Caco-2 (cell line): ENCODE measurements at regions not wholly inside any gene's neighbourhood (a gene's known extent, or its start where the extent isn't known, plus 50 kb on each side); places are given as distances from the start of the nearest gene placed in this dataset.
"Not testable (repeated sequence)": the region's sequence is repeated elsewhere in the genome, so short reads cannot be mapped to it uniquely, and the experiment has no call there.

ENCODE experiments used
- BruUV-seq: library from RNA; stranded (reverse); fragments of 400-500 nt; replicated peaks from 2 replicates; lab custom pipeline; 2021; lab: Mats Ljungman, UMichigan
- CTCF ChIA-PET: fragments of 300-600 bp; sonication (Branson Sonifier 250); formaldehyde crosslinking; loops from one replicate; lab custom pipeline; 2022; ENCODE audit warnings: antibody characterized with exemption; lab: Charles Lee
- POLR2A ChIA-PET: fragments of 300-600 bp; sonication (Branson Sonifier 250); formaldehyde crosslinking; loops from one replicate; lab custom pipeline; 2022; ENCODE audit warnings: antibody characterized with exemption; lab: Charles Lee
- DNase-seq, 2 experiments: peaks; one replicate each; pipeline versions ENCODE4 v3.0.0 to v3.0.0-alpha.2; 2020 to 2022
- H3K27me3 ChIP-seq: replicated peaks from 2 replicates; pipeline ENCODE4 v1.6.0; 2011; ENCODE audit warnings: low read length; ENCODE audit not compliant: control insufficient read depth, insufficient read depth
- H3K36me3 ChIP-seq: 2 replicates; pipeline ENCODE4 v1.5.1; 2011; ENCODE audit warnings: low read length; ENCODE audit not compliant: control insufficient read depth, insufficient read depth
- H3K4me1 ChIP-seq: fragments of 250-450 bp; sonication (Bioruptor Pico); 2 replicates; pipeline ENCODE4 v1.5.1; 2020; ENCODE audit warnings: mild to moderate bottlenecking
- H3K4me3 ChIP-seq: 2 replicates; pipeline ENCODE4 v1.5.1; 2011; ENCODE audit warnings: low read depth, mild to moderate bottlenecking, control low read depth, low read length
- H3K9me3 ChIP-seq: fragments of 250-450 bp; sonication (Bioruptor Pico); 2 replicates; pipeline ENCODE4 v1.5.1; 2020; ENCODE audit warnings: mild to moderate bottlenecking, moderate library complexity
- H3K27ac Mint-ChIP-seq: one replicate; pipeline ENCODE4 v1.8.0; 2022; ENCODE audit warnings: mixed read lengths; ENCODE audit not compliant: unreplicated experiment
- H3K27me3 Mint-ChIP-seq: one replicate; pipeline ENCODE4 v1.8.0; 2022; ENCODE audit warnings: mixed read lengths; ENCODE audit not compliant: insufficient read depth, unreplicated experiment
- H3K36me3 Mint-ChIP-seq: one replicate; pipeline ENCODE4 v1.8.0; 2022; ENCODE audit warnings: mild to moderate bottlenecking, mixed read lengths; ENCODE audit not compliant: insufficient read depth, unreplicated experiment
- H3K4me1 Mint-ChIP-seq: one replicate; pipeline ENCODE4 v1.8.0; 2022; ENCODE audit warnings: low read depth, mixed read lengths; ENCODE audit not compliant: unreplicated experiment
- H3K4me3 Mint-ChIP-seq: one replicate; pipeline ENCODE4 v1.8.0; 2022; ENCODE audit warnings: mild to moderate bottlenecking, moderate library complexity, mixed read lengths; ENCODE audit not compliant: unreplicated experiment
- H3K9me3 Mint-ChIP-seq: one replicate; pipeline ENCODE4 v1.8.0; 2022; ENCODE audit warnings: mixed read lengths; ENCODE audit not compliant: unreplicated experiment
- intact Hi-C: fragments of 100-400 bp; cut with micrococcal nuclease; formaldehyde crosslinking; loops from one replicate; pipeline ENCODE4 v1.10.0; 2022; ENCODE audit not compliant: unreplicated experiment
- TF ChIP-seq, protein P1 (sequence below), 2 experiments: fragments of 200-600 bp in 1 of 2; IDR thresholded peaks; 1 replicate in 1 of 2; 2 replicates in 1 of 2; pipeline versions ENCODE4 v1.5.1 to v1.8.0; 2011 to 2022; ENCODE audit warnings: antibody characterized with exemption in 1 of 2, control low read depth in 1 of 2, inconsistent platforms in 1 of 2, low read depth in 1 of 2, low read length in 1 of 2, mild to moderate bottlenecking in 1 of 2, moderate library complexity in 1 of 2; ENCODE audit not compliant: insufficient read depth in 1 of 2, severe bottlenecking in 1 of 2, unreplicated experiment in 1 of 2

DNA sequence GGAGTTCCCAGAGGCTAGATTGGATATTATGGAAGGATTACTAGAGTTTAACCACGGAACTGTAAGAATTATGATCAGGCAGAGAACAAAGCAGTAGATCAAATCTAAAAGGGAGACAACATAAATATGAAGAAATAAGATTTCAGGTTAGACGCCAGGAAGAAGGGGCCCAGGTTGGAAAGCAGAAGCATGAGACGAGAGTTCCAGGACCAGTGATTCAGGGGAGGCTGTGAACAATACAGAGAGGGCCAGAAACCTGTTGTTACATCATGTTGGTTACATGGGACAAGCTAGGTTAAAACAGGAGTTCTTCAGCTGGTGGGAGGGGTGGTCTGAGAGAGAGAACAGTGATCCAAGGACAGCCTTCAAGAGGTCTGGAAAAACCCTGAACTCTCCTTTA lies 128.4 kb upstream of the MROH9 start:
- H3K4me1 Mint-ChIP-seq, result no peaks in the 10 kb centered on the region
- intact Hi-C loops, result no loop called here
- H3K36me3 Mint-ChIP-seq, result no peaks in the 10 kb centered on the region
- POLR2A ChIA-PET, result no interaction called here
- H3K27me3 Mint-ChIP-seq, result peaks cover 3% of the 10 kb centered on the region
- no peaks in the 10 kb centered on the region for H3K27me3 ChIP-seq
- no TSS peak for BruUV-seq
- no peaks in the 10 kb centered on the region for H3K4me1 ChIP-seq
- H3K27ac Mint-ChIP-seq, result no peak overlapping the region
- no peak overlapping the region for H3K4me3 ChIP-seq
- H3K36me3 ChIP-seq, result no peaks in the 10 kb centered on the region
- DNase-seq, result no peak
- TF ChIP-seq, protein P1, sequence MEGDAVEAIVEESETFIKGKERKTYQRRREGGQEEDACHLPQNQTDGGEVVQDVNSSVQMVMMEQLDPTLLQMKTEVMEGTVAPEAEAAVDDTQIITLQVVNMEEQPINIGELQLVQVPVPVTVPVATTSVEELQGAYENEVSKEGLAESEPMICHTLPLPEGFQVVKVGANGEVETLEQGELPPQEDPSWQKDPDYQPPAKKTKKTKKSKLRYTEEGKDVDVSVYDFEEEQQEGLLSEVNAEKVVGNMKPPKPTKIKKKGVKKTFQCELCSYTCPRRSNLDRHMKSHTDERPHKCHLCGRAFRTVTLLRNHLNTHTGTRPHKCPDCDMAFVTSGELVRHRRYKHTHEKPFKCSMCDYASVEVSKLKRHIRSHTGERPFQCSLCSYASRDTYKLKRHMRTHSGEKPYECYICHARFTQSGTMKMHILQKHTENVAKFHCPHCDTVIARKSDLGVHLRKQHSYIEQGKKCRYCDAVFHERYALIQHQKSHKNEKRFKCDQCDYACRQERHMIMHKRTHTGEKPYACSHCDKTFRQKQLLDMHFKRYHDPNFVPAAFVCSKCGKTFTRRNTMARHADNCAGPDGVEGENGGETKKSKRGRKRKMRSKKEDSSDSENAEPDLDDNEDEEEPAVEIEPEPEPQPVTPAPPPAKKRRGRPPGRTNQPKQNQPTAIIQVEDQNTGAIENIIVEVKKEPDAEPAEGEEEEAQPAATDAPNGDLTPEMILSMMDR (IDR thresholded peaks at IDR 0.05; ENCODE audit: insufficient read depth in 1 of 2, low read depth in 1 of 2, low read length in 1 of 2, severe bottlenecking in 1 of 2, unreplicated experiment in 1 of 2), result no peak
- no peaks in the 10 kb centered on the region for H3K9me3 ChIP-seq
- H3K9me3 Mint-ChIP-seq, result no peaks in the 10 kb centered on the region
- CTCF ChIA-PET, result no interaction called here
- H3K4me3 Mint-ChIP-seq, result no peak overlapping the region

DNA sequence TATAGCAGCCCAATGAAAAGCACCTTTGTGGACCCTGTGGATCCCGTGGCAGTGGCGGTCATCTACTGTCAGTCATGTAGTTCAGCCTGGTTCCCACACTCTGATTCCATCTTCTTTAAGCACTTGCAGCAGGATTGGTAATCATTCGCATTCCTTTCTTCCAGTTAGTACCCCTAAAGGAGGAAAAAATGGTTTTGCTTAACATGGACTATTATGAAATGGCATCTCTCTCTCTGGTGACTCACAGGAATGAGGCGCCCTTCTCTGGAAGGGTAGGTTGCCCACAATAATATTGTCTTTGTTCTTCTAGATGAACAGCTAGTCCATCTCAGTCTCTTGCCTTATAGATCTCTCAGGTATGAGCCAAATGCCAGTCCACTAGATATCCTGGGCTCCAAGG lies 127.9 kb upstream of the MROH9 start:
- Mint-ChIP-seq H3K27me3 (peaks cover 3% of the 10 kb centered on the region), H3K4me3 (no peak overlapping the region), H3K27ac (no peak overlapping the region), H3K9me3 (no peaks in the 10 kb centered on the region), H3K36me3 (no peaks in the 10 kb centered on the region), H3K4me1 (no peaks in the 10 kb centered on the region)
- POLR2A ChIA-PET, result no interaction called here
- Histone ChIP-seq H3K4me3 (no peak overlapping the region), H3K27me3 (no peaks in the 10 kb centered on the region), H3K4me1 (no peaks in the 10 kb centered on the region), H3K9me3 (no peaks in the 10 kb centered on the region), H3K36me3 (no peaks in the 10 kb centered on the region)
- no peak for DNase-seq
- TF ChIP-seq, protein P1 (IDR thresholded peaks at IDR 0.05; ENCODE audit: insufficient read depth in 1 of 2, low read depth in 1 of 2, low read length in 1 of 2, severe bottlenecking in 1 of 2, unreplicated experiment in 1 of 2), result no peak
- no TSS peak for BruUV-seq
- intact Hi-C loops, result no loop called here
- CTCF ChIA-PET, result no interaction called here

DNA sequence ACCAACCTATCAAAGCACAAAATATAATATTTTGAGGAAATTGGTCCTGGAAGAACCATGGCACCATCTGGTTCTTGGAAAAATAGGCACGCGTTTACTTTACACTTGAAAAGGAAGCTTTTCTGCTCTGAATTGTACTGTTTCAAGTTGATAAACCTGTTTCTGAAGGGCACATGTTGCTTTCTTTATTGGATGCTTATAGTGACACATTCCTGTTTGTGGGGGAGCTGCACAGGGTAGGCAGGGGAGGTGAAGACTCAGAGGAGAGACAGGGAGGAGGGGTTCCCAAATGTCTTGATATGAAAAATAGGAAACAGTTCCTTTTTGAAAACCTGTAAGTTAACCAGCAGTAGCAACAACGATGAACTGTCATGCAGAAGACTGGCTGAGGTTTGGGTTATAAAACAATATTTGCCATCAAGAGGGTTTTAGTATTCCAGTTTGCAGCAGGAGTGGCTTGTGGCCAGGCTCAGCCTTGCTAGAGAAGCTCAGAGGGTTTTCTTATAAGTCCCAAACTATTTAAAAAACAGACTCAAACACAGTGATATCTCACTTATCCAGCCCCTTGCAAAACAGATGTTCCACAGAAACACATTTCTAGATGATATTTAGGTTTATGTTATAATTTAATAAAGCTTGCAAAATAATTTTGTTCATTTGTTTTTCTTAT lies 127.0 kb upstream of the MROH9 start:
- no peak overlapping the region for H3K4me3 Mint-ChIP-seq
- Histone ChIP-seq H3K36me3 (no peaks in the 10 kb centered on the region), H3K4me1 (no peaks in the 10 kb centered on the region), H3K27me3 (no peaks in the 10 kb centered on the region), H3K9me3 (no peaks in the 10 kb centered on the region), H3K4me3 (no peak overlapping the region)
- peaks cover 3% of the 10 kb centered on the region for H3K27me3 Mint-ChIP-seq
- no peaks in the 10 kb centered on the region for H3K36me3 Mint-ChIP-seq
- DNase-seq, result no peak
- no peaks in the 10 kb centered on the region for H3K9me3 Mint-ChIP-seq
- H3K27ac Mint-ChIP-seq, result no peak overlapping the region
- POLR2A ChIA-PET, result interaction anchor here (0.5 kb wide), 1 partner anchor 689 kb away, joined by 3 read pairs; no protein-coding TSS in a partner anchor
- CTCF ChIA-PET, result no interaction called here
- TF ChIP-seq, protein P1 (IDR thresholded peaks at IDR 0.05; ENCODE audit: insufficient read depth in 1 of 2, low read depth in 1 of 2, low read length in 1 of 2, severe bottlenecking in 1 of 2, unreplicated experiment in 1 of 2), result no peak
- intact Hi-C loops, result no loop called here
- no peaks in the 10 kb centered on the region for H3K4me1 Mint-ChIP-seq
- BruUV-seq, result no TSS peak

DNA sequence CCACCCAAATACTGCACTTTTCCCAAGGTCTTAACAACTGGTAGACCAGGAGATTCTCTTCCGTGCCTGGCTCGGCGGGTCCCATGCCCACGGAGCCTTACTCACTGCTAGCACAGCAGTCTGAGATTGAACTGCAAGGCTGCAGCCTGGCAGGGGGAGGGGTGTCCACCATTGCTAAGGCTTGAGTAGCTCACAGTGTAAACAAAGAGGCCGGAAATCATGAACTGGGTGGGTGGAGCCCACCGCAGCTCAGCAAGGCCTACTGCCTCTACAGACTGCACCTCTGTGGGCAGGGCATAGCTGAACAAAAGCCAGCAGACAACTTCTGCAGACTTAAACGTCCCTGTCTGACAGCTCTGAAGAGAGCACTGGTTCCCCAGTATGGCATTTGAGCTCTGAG lies 124.3 kb upstream of the MROH9 start:
- H3K4me3 Mint-ChIP-seq, H3K36me3 ChIP-seq, H3K27me3 ChIP-seq, BruUV-seq, H3K4me1 ChIP-seq, H3K27ac Mint-ChIP-seq, H3K4me1 Mint-ChIP-seq, H3K27me3 Mint-ChIP-seq, CTCF ChIA-PET, H3K9me3 ChIP-seq, H3K4me3 ChIP-seq, DNase-seq, intact Hi-C loops, H3K36me3 Mint-ChIP-seq, H3K9me3 Mint-ChIP-seq, POLR2A ChIA-PET: not testable (repeated sequence)
